SU-DHL-6 (cell line): ENCODE measurements at regions not wholly inside any gene's neighbourhood (a gene's known extent, or its start where the extent isn't known, plus 50 kb on each side); places are given as distances from the start of the nearest gene placed in this dataset.

ENCODE experiments used
- H2AFZ ChIP-seq: fragments of 200-600 bp; sonication (generic); 2 replicates; pipeline ENCODE4 v1.6.1; 2014; ENCODE audit warnings: low read depth, mild to moderate bottlenecking, moderate library complexity, mixed read lengths, antibody characterized with exemption, low read length; ENCODE audit not compliant: severe bottlenecking
- H3F3A ChIP-seq: fragments of 200-600 bp; shearing (Covaris generic); 2 replicates; pipeline ENCODE4 v1.6.0; 2016; ENCODE audit warnings: antibody characterized with exemption, mild to moderate bottlenecking; ENCODE audit not compliant: insufficient read depth
- H3K27ac ChIP-seq: fragments of 200-600 bp; sonication (generic); 2 replicates; pipeline ENCODE4 v1.5.1; 2016; ENCODE audit warnings: low read depth, mild to moderate bottlenecking, low read length, moderate library complexity, mixed read lengths
- H3K27me3 ChIP-seq: fragments of 200-600 bp; sonication (generic), shearing (Covaris generic); 2 replicates; pipeline ENCODE4 v1.6.0; 2014; ENCODE audit warnings: mild to moderate bottlenecking, low read length
- H3K36me3 ChIP-seq: fragments of 200-600 bp; sonication (generic); 2 replicates; pipeline ENCODE4 v1.6.1; 2014; ENCODE audit warnings: mild to moderate bottlenecking, low read length, mixed read lengths
- H3K4me2 ChIP-seq: fragments of 300-600, 200-600 bp; shearing (Covaris generic), sonication (generic); 2 replicates; pipeline ENCODE4 v1.6.0; 2014; ENCODE audit warnings: low read length, low read depth, mild to moderate bottlenecking; ENCODE audit not compliant: poor library complexity, severe bottlenecking
- H3K4me3 ChIP-seq: fragments of 200-600 bp; sonication (generic); 2 replicates; pipeline ENCODE4 v1.5.1; 2014; ENCODE audit warnings: antibody characterized with exemption, low read length, mild to moderate bottlenecking, mixed read lengths; ENCODE audit not compliant: insufficient read depth, poor library complexity, severe bottlenecking
- H3K79me2 ChIP-seq: fragments of 200-600 bp; sonication (generic); 2 replicates; pipeline ENCODE4 v1.6.1; 2014; ENCODE audit warnings: mild to moderate bottlenecking, low read length, moderate library complexity; ENCODE audit not compliant: insufficient read depth
- H3K9ac ChIP-seq: fragments of 200-600 bp; sonication (generic); 2 replicates; pipeline ENCODE4 v1.7.0; 2014; ENCODE audit warnings: mild to moderate bottlenecking, low read length
- H3K9me2 ChIP-seq: fragments of 200-600 bp; sonication (generic); replicated peaks from 2 replicates; pipeline ENCODE4 v1.6.1; 2014; ENCODE audit warnings: low read length; ENCODE audit not compliant: insufficient read depth
- H3K9me3 ChIP-seq: fragments of 200-600 bp; sonication (generic); 2 replicates; pipeline ENCODE4 v1.6.1; 2014; ENCODE audit warnings: low read length, mixed read lengths; ENCODE audit not compliant: insufficient read depth
- H4K20me1 ChIP-seq: fragments of 200-600 bp; sonication (generic); 2 replicates; pipeline ENCODE4 v1.6.1; 2014; ENCODE audit warnings: low read depth, mild to moderate bottlenecking, antibody characterized with exemption, low read length, moderate library complexity, mixed read lengths
- CTCF ChIP-seq: fragments of 200-600 bp; sonication (generic); IDR thresholded peaks from one replicate; pipeline ENCODE4 v1.5.1; 2017; ENCODE audit warnings: antibody characterized with exemption, mild to moderate bottlenecking, low read length, moderate library complexity; ENCODE audit not compliant: insufficient read depth, poor library complexity, severe bottlenecking
- EZH2phosphoT487 ChIP-seq: fragments of 200-600 bp; sonication (generic), shearing (Covaris generic); conservative IDR thresholded peaks from 2 replicates; pipeline ENCODE4 v1.6.1; 2018; ENCODE audit warnings: mild to moderate bottlenecking, antibody characterized with exemption, low read length, moderate library complexity, mixed read lengths

- H3K4me2 ChIP-seq, result no peak overlapping the region
- H3F3A ChIP-seq, result no peaks in the 10 kb centered on the region
- no peak for TF ChIP-seq CTCF
- no peak for TF ChIP-seq EZH2phosphoT487
These were observed 208.0 kb downstream of the ZFP36L2 start for GRCh38 chr2:43018179-43019024.

GRCh38 chr2:43013821-43014345 is 212.5 kb downstream of the ZFP36L2 start:
- Histone ChIP-seq H4K20me1 (no peaks in the 10 kb centered on the region), H3K4me3 (no peak overlapping the region), H3K9me2 (no peaks in the 10 kb centered on the region), H3F3A (no peaks in the 10 kb centered on the region), H3K4me2 (no peak overlapping the region), H3K79me2 (no peaks in the 10 kb centered on the region), H3K27ac (no peak overlapping the region), H3K27me3 (no peaks in the 10 kb centered on the region), H3K9ac (no peak overlapping the region), H3K9me3 (no peaks in the 10 kb centered on the region), H3K36me3 (no peaks in the 10 kb centered on the region), H2AFZ (no peak overlapping the region)
- no peak for TF ChIP-seq CTCF
- TF ChIP-seq EZH2phosphoT487, result no peak

More at GRCh38 chr2:43018179-43019024, 208.0 kb downstream of the ZFP36L2 start:
- Histone ChIP-seq H3K79me2 (no peaks in the 10 kb centered on the region), H3K9ac (no peak overlapping the region), H3K27ac (no peak overlapping the region), H3K9me3 (0 out of 2 replicates have a peak, but pooled peaks cover 6% of the 10 kb centered on the region), H3K36me3 (no peaks in the 10 kb centered on the region), H3K4me3 (no peak overlapping the region), H3K9me2 (no peaks in the 10 kb centered on the region), H2AFZ (no peak overlapping the region), H3K27me3 (no peaks in the 10 kb centered on the region), H4K20me1 (no peaks in the 10 kb centered on the region)

- Histone ChIP-seq H2AFZ (no peak overlapping the region), H3K79me2 (no peaks in the 10 kb centered on the region), H3K36me3 (no peaks in the 10 kb centered on the region), H3F3A (no peaks in the 10 kb centered on the region), H3K9ac (no peak overlapping the region), H3K9me2 (no peaks in the 10 kb centered on the region), H3K27me3 (no peaks in the 10 kb centered on the region), H3K4me2 (no peak overlapping the region), H3K4me3 (no peak overlapping the region), H3K27ac (no peak overlapping the region), H3K9me3 (no peaks in the 10 kb centered on the region), H4K20me1 (no peaks in the 10 kb centered on the region)
- TF ChIP-seq CTCF (no peak), EZH2phosphoT487 (no peak)
These were observed 213.4 kb downstream of the ZFP36L2 start for GRCh38 chr2:43012966-43013365.
